Neural cell (in vitro differentiated cells): ENCODE measurements at regions not wholly inside any gene's neighbourhood (a gene's known extent, or its start where the extent isn't known, plus 50 kb on each side); places are given as distances from the start of the nearest gene placed in this dataset.

Experiments used
- H2AFZ ChIP-seq: fragments of 200-600, 300-800 bp; sonication (generic), shearing (Covaris generic); 2 replicates; pipeline ENCODE4 v1.6.0; 2014; ENCODE audit warnings: low read depth, mild to moderate bottlenecking, antibody characterized with exemption, low read length, moderate library complexity
- H3F3A ChIP-seq: fragments of 200-600 bp; shearing (Covaris generic); 2 replicates; pipeline ENCODE4 v1.6.1; 2016; ENCODE audit warnings: mild to moderate bottlenecking, moderate library complexity, mixed read lengths, antibody characterized with exemption, low read length; ENCODE audit not compliant: insufficient read depth, poor library complexity, severe bottlenecking
- H3K27ac ChIP-seq: fragments of 200-600, 300-800 bp; sonication (generic), shearing (Covaris generic); 2 replicates; pipeline ENCODE4 v1.5.1; 2014; ENCODE audit warnings: mild to moderate bottlenecking, low read length, moderate library complexity
- H3K27me3 ChIP-seq: fragments of 300-800, 200-600 bp; sonication (generic), shearing (Covaris generic); 2 replicates; pipeline ENCODE4 v1.6.0; 2014; ENCODE audit warnings: mild to moderate bottlenecking, low read depth, low read length, moderate library complexity; ENCODE audit not compliant: insufficient read depth
- H3K36me3 ChIP-seq: fragments of 300-800, 200-600 bp; sonication (generic), shearing (Covaris generic); 2 replicates; pipeline ENCODE4 v1.5.1; 2014; ENCODE audit warnings: mild to moderate bottlenecking, antibody characterized with exemption, low read length, moderate library complexity; ENCODE audit not compliant: insufficient read depth
- H3K4me2 ChIP-seq: fragments of 300-800, 200-600 bp; sonication (generic), shearing (Covaris generic); 2 replicates; pipeline ENCODE4 v1.6.0; 2014; ENCODE audit warnings: mild to moderate bottlenecking, low read length
- H3K4me3 ChIP-seq: fragments of 300-800, 200-600 bp; sonication (generic), shearing (Covaris generic); 2 replicates; pipeline ENCODE4 v1.5.1; 2014; ENCODE audit warnings: mild to moderate bottlenecking, low read length, moderate library complexity
- H3K79me2 ChIP-seq: fragments of 200-600 bp; shearing (Covaris generic); replicated peaks from 2 replicates; pipeline ENCODE4 v1.6.0; 2014; ENCODE audit warnings: mild to moderate bottlenecking, low read length, moderate library complexity; ENCODE audit not compliant: insufficient read depth
- H3K9ac ChIP-seq: fragments of 300-800, 200-600 bp; sonication (generic), shearing (Covaris generic); 2 replicates; pipeline ENCODE4 v1.6.1; 2016; ENCODE audit warnings: mild to moderate bottlenecking, low read length, mixed read lengths
- H3K9me2 ChIP-seq: fragments of 200-600 bp; shearing (Covaris generic); 2 replicates; pipeline ENCODE4 v1.6.1; 2016; ENCODE audit warnings: mild to moderate bottlenecking, low read length, mixed read lengths; ENCODE audit not compliant: insufficient read depth
- H3K9me3 ChIP-seq: fragments of 200-600, 300-800 bp; sonication (generic), shearing (Covaris generic); 2 replicates; pipeline ENCODE4 v1.6.1; 2016; ENCODE audit warnings: mild to moderate bottlenecking, mixed run types, low read length, moderate library complexity, mixed read lengths
- H4K20me1 ChIP-seq: fragments of 200-600 bp; shearing (Covaris generic); 2 replicates; pipeline ENCODE4 v1.6.1; 2016; ENCODE audit warnings: mild to moderate bottlenecking, mixed run types; ENCODE audit not compliant: insufficient read depth
- EP300 ChIP-seq: fragments of 450-650 bp; conservative IDR thresholded peaks from 2 replicates; pipeline ENCODE4 v1.6.1; 2014; ENCODE audit warnings: antibody characterized with exemption, mild to moderate bottlenecking, moderate library complexity; ENCODE audit not compliant: poor library complexity, severe bottlenecking
- EZH2 ChIP-seq: fragments of 200-600, 300-800 bp; shearing (Covaris generic), sonication (generic); IDR thresholded peaks from 2 replicates; pipeline ENCODE4 v1.6.1; 2014; ENCODE audit warnings: antibody characterized with exemption, low read length, borderline replicate concordance, mild to moderate bottlenecking; ENCODE audit not compliant: insufficient read depth, poor library complexity, severe bottlenecking
- POLR2AphosphoS5 ChIP-seq: IDR thresholded peaks from 2 replicates; pipeline ENCODE4 v1.6.1; 2012
- RAD21 ChIP-seq: fragments of 450-650 bp; conservative IDR thresholded peaks from 2 replicates; pipeline ENCODE4 v1.6.1; 2014; ENCODE audit warnings: antibody characterized with exemption, mild to moderate bottlenecking, moderate library complexity
- REST ChIP-seq: IDR thresholded peaks from 2 replicates; pipeline ENCODE4 v1.6.1; 2012; ENCODE audit warnings: borderline replicate concordance
- SMC3 ChIP-seq: fragments of 450-650 bp; conservative IDR thresholded peaks from 2 replicates; pipeline ENCODE4 v1.6.1; 2014; ENCODE audit warnings: antibody characterized with exemption, mild to moderate bottlenecking, moderate library complexity; ENCODE audit not compliant: poor library complexity

- Histone ChIP-seq H3K36me3 (no peaks in the 10 kb centered on the region), H3K9me3 (no peaks in the 10 kb centered on the region)
- no peak for TF ChIP-seq SMC3
- no peak for TF ChIP-seq RAD21
These were observed 80.2 kb downstream of the VCX2 start for GRCh38 chrX:8090906-8091305.

GRCh38 chrX:8090482-8090881 lies 80.6 kb downstream of the VCX2 start:
- Histone ChIP-seq H3K4me2 (no peak overlapping the region), H2AFZ (no peak overlapping the region), H3K79me2 (no peaks in the 10 kb centered on the region), H3K9ac (no peak overlapping the region), H3K36me3 (no peaks in the 10 kb centered on the region), H4K20me1 (no peaks in the 10 kb centered on the region), H3F3A (no peaks in the 10 kb centered on the region), H3K4me3 (no peak overlapping the region), H3K9me2 (no peaks in the 10 kb centered on the region), H3K27me3 (no peaks in the 10 kb centered on the region), H3K9me3 (no peaks in the 10 kb centered on the region), H3K27ac (no peak overlapping the region)
- TF ChIP-seq RAD21 (no peak), SMC3 (no peak), REST (no peak), EZH2 (no peak), EP300 (no peak)

More at GRCh38 chrX:8090906-8091305, 80.2 kb downstream of the VCX2 start:
- Histone ChIP-seq H3K4me2 (no peak overlapping the region), H3K79me2 (no peaks in the 10 kb centered on the region), H3K9ac (no peak overlapping the region), H3K27me3 (no peaks in the 10 kb centered on the region), H3F3A (no peaks in the 10 kb centered on the region), H3K4me3 (no peak overlapping the region), H4K20me1 (no peaks in the 10 kb centered on the region), H3K9me2 (no peaks in the 10 kb centered on the region), H3K27ac (no peak overlapping the region), H2AFZ (no peak overlapping the region)

GRCh38 chrX:8089141-8089540 lies 81.9 kb downstream of the VCX2 start:
- H3F3A ChIP-seq, result no peaks in the 10 kb centered on the region
- H3K79me2 ChIP-seq, result no peaks in the 10 kb centered on the region
- no peak overlapping the region for H2AFZ ChIP-seq
- no peaks in the 10 kb centered on the region for H3K9me2 ChIP-seq
- no peaks in the 10 kb centered on the region for H4K20me1 ChIP-seq
- H3K27ac ChIP-seq, result no peak overlapping the region
- H3K9me3 ChIP-seq, result no peaks in the 10 kb centered on the region
- no peaks in the 10 kb centered on the region for H3K27me3 ChIP-seq
- no peaks in the 10 kb centered on the region for H3K36me3 ChIP-seq
- H3K9ac ChIP-seq, result no peak overlapping the region
- H3K4me2 ChIP-seq, result no peak overlapping the region
- TF ChIP-seq EZH2 (no peak), RAD21 (no peak), EP300 (no peak), POLR2AphosphoS5 (no peak)
- H3K4me3 ChIP-seq, result no peak overlapping the region
